Spinal cord (tissue), 9 donors: ENCODE measurements at regions not wholly inside any gene's neighbourhood (a gene's known extent, or its start where the extent isn't known, plus 50 kb on each side); places are given as distances from the start of the nearest gene placed in this dataset.
"Not testable (repeated sequence)": the region's sequence is repeated elsewhere in the genome, so short reads cannot be mapped to it uniquely, and the experiment has no call there.

Source experiments
- DNase-seq, 6 donors: peaks; one replicate each; pipeline versions ENCODE4 v3.0.0 to v3.0.0-alpha.2; 2013 to 2015; ENCODE audit warnings: low spot score in 6 of 6, low read depth in 4 of 6
- H3K27ac ChIP-seq: one replicate; pipeline ENCODE4 v1.5.1; 2013; ENCODE audit warnings: low read depth, low read length, control low read depth
- H3K27me3 ChIP-seq: one replicate; pipeline ENCODE4 v1.6.1; 2013; ENCODE audit warnings: low read length; ENCODE audit not compliant: control insufficient read depth, insufficient read depth
- H3K36me3 ChIP-seq: one replicate; pipeline ENCODE4 v1.6.1; 2013; ENCODE audit warnings: low read length; ENCODE audit not compliant: control insufficient read depth, insufficient read depth
- H3K4me1 ChIP-seq: one replicate; pipeline ENCODE4 v1.6.1; 2013; ENCODE audit warnings: low read length; ENCODE audit not compliant: control insufficient read depth, insufficient read depth
- H3K4me3 ChIP-seq: one replicate; pipeline ENCODE4 v1.5.1; 2013; ENCODE audit warnings: low read depth, low read length, control low read depth
- H3K9me3 ChIP-seq: one replicate; pipeline ENCODE4 v1.6.1; 2013; ENCODE audit warnings: low read length; ENCODE audit not compliant: control insufficient read depth, insufficient read depth
- WGBS: methylation state at CpG from one replicate; pipeline ENCODE4 v1.1.5; 2013; ENCODE audit warnings: missing lambda C conversion rate; ENCODE audit not compliant: insufficient coverage; 5-methylcytosine and 5-hydroxymethylcytosine counted together
- donor health status: healthy.

GRCh38 chr6:133790756-133791155 is 98.2 kb upstream of the TCF21 start:
- not testable (repeated sequence) for H3K9me3 ChIP-seq, H3K4me3 ChIP-seq, H3K27me3 ChIP-seq, H3K27ac ChIP-seq, H3K36me3 ChIP-seq, H3K4me1 ChIP-seq, DNase-seq

GRCh38 chr6:133795051-133795450 is 93.9 kb upstream of the TCF21 start:
- H3K4me1 ChIP-seq, H3K4me3 ChIP-seq, H3K27me3 ChIP-seq, H3K27ac ChIP-seq, H3K9me3 ChIP-seq, H3K36me3 ChIP-seq, DNase-seq: not testable (repeated sequence)
- no CpG with 5 or more reads among the region's 2 CpGs for WGBS

- no peak for DNase-seq
- no CpG with 5 or more reads among the region's 1 CpG for WGBS
- H3K27me3 ChIP-seq = no peaks in the 10 kb centered on the region
- H3K9me3 ChIP-seq = no peaks in the 10 kb centered on the region
- H3K4me3 ChIP-seq = no peak overlapping the region
- no peaks in the 10 kb centered on the region for H3K4me1 ChIP-seq
- no peaks in the 10 kb centered on the region for H3K36me3 ChIP-seq
- H3K27ac ChIP-seq = no peak overlapping the region
These were observed 92.7 kb upstream of the TCF21 start for GRCh38 chr6:133796235-133796634.

DNA sequence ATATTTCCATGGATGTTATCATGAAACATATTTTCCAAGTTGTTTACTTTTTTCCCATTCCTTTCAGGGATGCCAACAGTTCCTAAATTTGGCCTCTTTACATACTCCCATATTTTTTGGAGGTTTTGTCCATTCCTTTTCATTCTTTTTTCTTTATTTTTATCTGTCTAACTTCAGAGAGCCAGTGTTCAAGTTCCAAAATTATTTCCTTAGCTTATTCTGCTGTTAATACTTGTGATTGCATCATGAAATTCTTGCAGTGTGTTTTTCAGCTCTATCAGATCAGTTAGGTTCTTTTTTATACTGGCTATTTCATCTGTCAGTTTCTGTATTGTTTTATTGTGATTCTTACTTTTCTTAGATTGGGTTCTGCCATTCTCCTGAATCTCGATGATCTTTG is 89.9 kb upstream of the TCF21 start:
- no peak for DNase-seq
- Histone ChIP-seq H3K27ac (no peak overlapping the region), H3K9me3 (no peaks in the 10 kb centered on the region), H3K4me3 (no peak overlapping the region), H3K27me3 (no peaks in the 10 kb centered on the region), H3K36me3 (no peaks in the 10 kb centered on the region), H3K4me1 (no peaks in the 10 kb centered on the region)
- no CpG with 5 or more reads among the region's 1 CpG for WGBS

GRCh38 chr6:133802861-133803260 is 86.1 kb upstream of the TCF21 start:
- no CpG with 5 or more reads among the region's 1 CpG for WGBS
- DNase-seq = no peak

GRCh38 chr6:133804265-133804664 is 84.6 kb upstream of the TCF21 start:
- Histone ChIP-seq H3K27me3 (no peaks in the 10 kb centered on the region), H3K36me3 (no peaks in the 10 kb centered on the region), H3K4me3 (no peak overlapping the region), H3K9me3 (no peaks in the 10 kb centered on the region), H3K4me1 (no peaks in the 10 kb centered on the region), H3K27ac (no peak overlapping the region)
- WGBS = no CpG with 5 or more reads among the region's 1 CpG
- no peak for DNase-seq

More at GRCh38 chr6:133802861-133803260, 86.1 kb upstream of the TCF21 start:
- no peak overlapping the region for H3K27ac ChIP-seq
- H3K36me3 ChIP-seq = no peaks in the 10 kb centered on the region
- H3K4me1 ChIP-seq = no peaks in the 10 kb centered on the region
- H3K9me3 ChIP-seq = no peaks in the 10 kb centered on the region
- no peak overlapping the region for H3K4me3 ChIP-seq
- no peaks in the 10 kb centered on the region for H3K27me3 ChIP-seq

GRCh38 chr6:133805876-133806275 is 83.0 kb upstream of the TCF21 start:
- DNase-seq = no peak
- WGBS = 85% methylated on average over 2 of the region's 2 CpGs
- Histone ChIP-seq H3K36me3 (no peaks in the 10 kb centered on the region), H3K27ac (no peak overlapping the region), H3K4me3 (no peak overlapping the region), H3K9me3 (no peaks in the 10 kb centered on the region), H3K4me1 (no peaks in the 10 kb centered on the region), H3K27me3 (no peaks in the 10 kb centered on the region)

DNA sequence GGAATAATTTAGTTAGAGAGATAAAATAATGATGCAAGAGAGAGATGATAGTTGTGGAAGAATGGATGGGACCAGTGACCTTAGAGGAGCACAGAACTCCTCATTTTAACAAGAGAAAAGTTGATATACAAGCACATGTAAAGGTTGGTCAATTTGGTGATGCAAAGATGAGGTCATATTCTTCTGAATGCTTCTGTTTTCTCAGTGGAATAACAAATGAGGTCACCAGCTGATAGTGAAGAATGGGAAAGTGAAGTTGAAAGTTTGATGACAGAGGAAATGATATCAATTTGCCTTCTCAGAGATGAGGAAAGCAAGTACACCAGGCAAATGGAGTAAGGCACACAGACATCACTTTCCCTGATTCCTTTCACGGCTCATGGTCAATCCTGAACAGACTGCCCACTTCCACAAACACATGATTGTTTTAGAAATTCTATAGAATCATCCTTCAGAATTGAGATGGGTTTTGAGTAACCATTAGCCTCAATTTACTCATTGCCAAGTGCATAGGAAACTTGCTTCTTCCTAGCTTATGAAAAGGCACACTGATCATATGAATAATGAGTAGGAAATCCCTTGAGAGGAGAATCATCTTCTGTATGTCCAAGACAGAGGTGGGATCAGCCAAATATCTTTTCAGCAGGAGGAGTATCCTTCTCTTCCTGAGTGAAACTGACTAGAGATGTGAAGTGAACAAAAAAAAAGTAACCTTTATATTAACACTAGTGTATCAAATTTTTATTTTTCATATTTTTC is 82.4 kb upstream of the TCF21 start:
- Histone ChIP-seq H3K27me3 (no peaks in the 10 kb centered on the region), H3K4me3 (no peak overlapping the region), H3K27ac (no peak overlapping the region), H3K9me3 (no peaks in the 10 kb centered on the region), H3K36me3 (no peaks in the 10 kb centered on the region), H3K4me1 (no peaks in the 10 kb centered on the region)
- DNase-seq = no peak
- WGBS = no CpG with 5 or more reads among the region's 1 CpG

DNA sequence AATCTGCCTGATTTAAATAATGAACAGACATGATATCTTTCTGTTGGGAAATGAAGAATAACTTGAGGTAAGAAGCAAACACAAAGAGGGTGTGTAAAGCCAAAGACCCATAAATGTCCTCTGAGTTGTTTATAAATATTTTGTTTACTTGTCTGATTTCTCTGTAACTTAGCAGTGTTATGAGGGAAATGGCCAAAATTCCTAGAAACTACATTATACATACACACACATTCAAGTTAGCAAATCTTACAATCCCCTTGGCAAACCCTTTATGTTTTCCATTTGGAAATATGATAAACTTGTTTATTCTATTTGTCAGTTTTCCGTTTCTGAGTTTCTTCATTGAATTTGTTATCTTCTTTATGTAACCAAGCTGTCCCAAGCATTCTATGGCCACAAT is 81.4 kb upstream of the TCF21 start:
- H3K4me1 ChIP-seq = no peaks in the 10 kb centered on the region
- DNase-seq = no peak
- H3K36me3 ChIP-seq = no peaks in the 10 kb centered on the region
- no peaks in the 10 kb centered on the region for H3K9me3 ChIP-seq
- H3K27ac ChIP-seq = no peak overlapping the region
- H3K27me3 ChIP-seq = no peaks in the 10 kb centered on the region
- no CpG with 5 or more reads among the region's 1 CpG for WGBS
- no peak overlapping the region for H3K4me3 ChIP-seq

GRCh38 chr6:133809406-133809805 is 79.5 kb upstream of the TCF21 start:
- no peaks in the 10 kb centered on the region for H3K27me3 ChIP-seq
- H3K4me3 ChIP-seq = no peak overlapping the region
- no peak for DNase-seq
- H3K9me3 ChIP-seq = no peaks in the 10 kb centered on the region
- H3K4me1 ChIP-seq = no peaks in the 10 kb centered on the region
- H3K36me3 ChIP-seq = no peaks in the 10 kb centered on the region
- no CpG with 5 or more reads among the region's 1 CpG for WGBS
- no peak overlapping the region for H3K27ac ChIP-seq
